HG03025 (cell line): ENCODE measurements at regions not wholly inside any gene's neighbourhood (a gene's known extent, or its start where the extent isn't known, plus 50 kb on each side); places are given as distances from the start of the nearest gene placed in this dataset.
A peak's percentile ranks its signal among the peaks of the same experiment; 100 is the strongest.
"Not testable (repeated sequence)": the region's sequence is repeated elsewhere in the genome, so short reads cannot be mapped to it uniquely, and the experiment has no call there.

Experiments
- ATAC-seq: cut with Tn5 transposase; IDR thresholded peaks from one replicate; pipeline ENCODE4 v1.9.1; 2021; ENCODE audit warnings: mild to moderate bottlenecking, moderate library complexity; ENCODE audit not compliant: unreplicated experiment, low FRiP score

- ATAC-seq = no peak
Observed at GRCh38 chr9:124124729-124125650, 113.4 kb downstream of the LHX2 start.

- ATAC-seq = no peak
Observed at GRCh38 chr9:124125651-124125977, 114.0 kb downstream of the LHX2 start.

DNA sequence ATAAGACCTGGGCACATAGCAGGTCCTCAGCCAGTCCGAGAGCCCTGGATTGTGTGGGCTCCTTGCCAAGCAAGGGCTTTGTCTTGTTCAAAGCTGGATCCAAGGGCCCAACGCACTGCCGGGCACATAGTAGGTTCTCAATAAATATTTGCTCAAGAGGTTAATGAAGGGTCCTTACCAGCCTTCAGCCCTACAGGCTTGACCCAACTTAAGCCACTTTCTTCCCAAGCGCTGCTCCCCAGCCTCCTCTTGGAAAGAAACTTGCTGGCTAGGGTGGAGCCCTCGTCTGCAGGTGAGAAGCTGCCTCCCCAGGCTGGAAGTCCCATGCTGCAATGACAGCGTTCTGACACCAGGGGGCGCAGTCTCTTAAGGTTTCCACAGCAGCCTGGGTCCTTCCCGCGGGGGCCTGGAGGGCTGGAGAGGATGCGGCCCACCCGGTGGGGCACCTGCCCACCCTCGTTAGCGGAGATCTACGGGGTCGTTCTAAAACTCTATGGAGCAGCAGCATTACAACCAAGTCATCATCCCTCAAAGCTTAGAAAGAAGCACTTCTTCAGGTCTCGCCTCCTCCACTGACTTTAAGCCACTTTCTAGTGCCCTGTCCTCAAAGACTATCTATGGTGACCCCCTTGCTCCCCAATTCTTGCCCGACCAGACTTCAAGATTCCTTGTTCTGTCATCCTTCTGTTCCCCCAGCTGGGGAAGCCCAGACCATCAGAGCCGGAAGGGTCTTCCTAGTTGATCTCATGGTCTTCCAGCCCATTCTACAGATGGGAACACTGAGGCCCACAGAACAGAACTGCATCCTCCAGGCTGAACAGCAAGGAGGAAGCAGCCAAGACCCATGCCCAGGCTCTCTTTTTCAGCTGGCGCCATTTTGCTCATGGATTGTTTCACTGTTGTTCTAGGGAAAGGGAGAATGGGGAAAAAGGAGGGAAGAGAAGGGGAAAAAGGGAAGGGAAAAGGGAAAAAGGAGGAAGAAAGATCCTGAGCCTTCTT lies 115.4 kb downstream of the LHX2 start:
- no peak for ATAC-seq

GRCh38 chr9:124128568-124129166 lies 117.1 kb downstream of the LHX2 start:
- no peak for ATAC-seq

DNA sequence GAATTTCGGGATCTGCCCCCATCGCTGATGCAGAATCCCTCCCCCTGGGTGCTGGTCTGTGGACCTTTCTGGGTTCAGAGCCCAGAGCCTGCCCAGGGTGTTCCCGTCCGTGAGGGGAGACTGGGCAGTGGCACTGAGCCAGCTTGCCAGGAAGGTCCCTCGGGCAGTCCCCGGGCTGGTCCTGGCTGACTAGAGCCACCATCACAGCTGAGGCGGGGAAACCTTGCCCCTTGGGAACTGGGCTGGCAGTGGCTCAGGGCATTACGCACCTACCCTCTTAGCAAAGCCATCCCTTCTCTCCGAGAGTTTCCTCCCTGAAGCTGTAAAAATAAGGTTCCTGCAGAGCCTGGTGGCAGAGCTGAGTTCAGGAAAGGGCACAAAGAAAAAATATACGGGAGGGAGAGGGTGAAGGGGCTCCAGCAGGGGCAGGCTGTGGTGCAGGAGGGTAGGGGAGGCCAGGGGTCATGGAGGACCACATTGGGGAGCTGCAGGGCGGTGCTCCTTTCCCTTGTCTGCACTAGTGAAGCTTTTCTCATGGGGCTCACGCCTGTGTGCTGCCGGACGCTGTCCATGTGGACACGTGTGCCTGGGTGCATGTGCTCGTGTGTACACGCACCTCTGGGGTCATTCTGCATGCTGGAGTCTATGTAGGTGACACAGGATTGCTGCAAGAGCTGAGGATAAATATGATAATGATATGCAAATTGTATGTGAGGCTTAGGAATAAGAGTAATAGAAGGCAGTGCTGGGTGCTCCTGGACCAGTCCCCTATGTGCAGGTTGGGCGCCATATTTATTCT lies 118.9 kb downstream of the LHX2 start:
- ATAC-seq = no peak

DNA sequence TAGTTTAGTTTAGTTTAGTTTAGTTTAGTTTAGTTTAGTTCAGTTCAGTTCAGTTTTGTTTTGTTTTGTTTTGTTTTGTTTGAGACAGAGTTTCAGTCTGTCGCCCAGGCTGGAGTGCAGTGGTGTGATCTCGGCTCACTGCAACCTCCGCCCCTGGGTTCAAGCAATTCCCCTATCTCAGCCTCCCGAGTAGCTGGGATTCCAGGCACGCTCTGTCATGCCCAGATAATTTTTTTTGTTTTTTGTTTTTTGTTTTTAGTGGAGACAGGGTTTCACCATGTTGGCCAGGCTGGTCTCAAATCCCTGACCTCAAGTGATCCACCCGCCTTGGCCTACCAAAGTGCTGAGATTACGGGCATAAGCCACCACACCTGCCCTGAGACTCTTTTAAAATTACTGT lies 120.0 kb downstream of the LHX2 start:
- not testable (repeated sequence) for ATAC-seq

DNA sequence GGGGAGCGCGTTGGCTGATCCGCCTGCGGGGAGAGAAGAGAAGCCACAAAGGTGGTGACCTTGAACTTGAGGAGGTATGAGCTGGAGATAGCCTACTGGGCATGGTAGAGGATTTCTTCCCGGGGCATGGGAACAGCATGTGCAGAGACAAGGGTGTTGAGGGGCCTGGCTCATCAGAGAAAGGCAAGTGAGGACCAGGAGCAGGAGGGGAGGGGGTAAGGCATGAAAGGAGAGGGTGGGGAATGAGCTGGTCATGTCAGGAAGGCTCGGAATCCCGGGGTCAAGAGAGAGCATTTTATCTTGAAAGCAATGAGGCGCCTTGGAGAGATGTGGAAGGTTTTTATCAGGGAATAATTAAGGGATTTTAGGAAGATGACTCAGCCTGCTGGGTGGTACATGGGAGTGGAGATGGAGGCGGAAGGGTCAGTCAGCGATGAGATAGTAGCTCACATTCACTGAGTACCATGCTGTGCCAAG lies 121.1 kb downstream of the LHX2 start:
- no peak for ATAC-seq

GRCh38 chr9:124133727-124134126 lies 122.2 kb downstream of the LHX2 start:
- ATAC-seq = no peak

GRCh38 chr9:124134526-124134925 lies 123.0 kb downstream of the LHX2 start:
- ATAC-seq = no peak

DNA sequence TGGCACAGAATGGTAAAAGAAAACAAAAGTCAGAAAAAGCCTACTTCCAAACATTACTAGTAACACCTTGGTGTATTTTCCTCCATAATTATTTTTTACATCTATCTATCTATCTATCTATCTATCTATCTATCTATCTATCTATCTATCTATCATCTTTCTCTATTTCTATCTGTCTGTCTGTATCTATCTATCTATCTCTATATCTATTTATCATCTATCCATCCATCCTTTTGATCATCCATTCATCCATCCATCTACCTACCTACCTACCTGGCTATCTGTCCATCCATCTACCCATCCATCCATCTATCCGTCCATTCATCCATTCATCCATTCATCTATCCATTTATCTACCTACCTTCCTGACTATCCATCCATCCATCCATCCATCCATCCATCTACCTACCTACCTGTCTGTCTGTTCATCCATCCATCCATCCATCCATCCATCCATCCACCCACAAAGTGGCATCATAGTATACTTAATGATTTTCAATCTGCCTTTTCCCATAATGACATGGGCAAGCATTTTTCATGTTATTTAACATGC lies 121.9 kb upstream of the NEK6 start:
- no peak for ATAC-seq

DNA sequence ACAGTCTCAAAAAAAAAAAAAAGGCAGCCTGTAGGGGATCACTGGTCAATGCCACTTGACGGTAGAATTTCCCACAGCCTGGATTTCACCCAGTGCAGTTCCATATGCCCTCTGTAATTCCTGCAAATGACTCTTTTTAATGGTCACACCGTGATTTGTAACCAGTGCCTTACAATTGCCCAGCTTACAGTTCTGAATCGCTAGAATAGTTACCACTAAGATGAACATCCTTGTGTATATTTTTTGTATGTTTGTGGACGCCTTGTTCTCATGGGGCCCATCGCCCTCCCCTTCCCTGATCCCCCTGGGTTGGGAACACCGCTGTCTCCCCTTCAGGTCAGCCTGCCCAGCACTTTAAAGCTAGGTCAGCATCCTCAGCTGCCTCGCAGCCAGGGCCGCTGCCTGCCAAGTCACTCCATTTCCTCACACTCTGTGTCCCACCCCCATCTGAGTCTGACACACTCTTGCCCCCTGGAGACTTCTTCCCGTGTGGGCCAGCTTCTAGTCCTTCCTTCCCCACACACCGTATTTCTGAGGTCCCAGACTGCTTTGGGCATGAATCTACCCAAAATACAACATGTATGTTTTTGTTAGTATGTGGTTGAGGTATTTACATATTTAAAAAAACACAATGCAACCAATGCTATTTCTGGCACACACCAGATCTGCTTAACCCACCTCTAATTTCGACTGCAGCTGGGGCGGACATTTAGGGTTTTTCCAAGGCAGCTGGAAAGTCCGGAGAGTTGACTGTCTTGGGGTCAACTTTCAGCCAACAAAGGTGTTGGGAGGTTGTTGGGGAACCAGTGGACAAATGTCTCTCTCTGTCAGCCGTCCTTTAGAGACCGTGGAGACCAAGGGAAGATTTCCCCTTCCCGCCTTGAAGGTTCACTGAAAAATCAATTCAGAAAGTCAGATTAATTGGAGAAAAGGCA lies 120.5 kb upstream of the NEK6 start:
- peak; percentile 67 for ATAC-seq

GRCh38 chr9:124137944-124138335 lies 119.8 kb upstream of the NEK6 start:
- peak; percentile 8 for ATAC-seq

GRCh38 chr9:124139001-124139400 lies 118.7 kb upstream of the NEK6 start:
- ATAC-seq = no peak

DNA sequence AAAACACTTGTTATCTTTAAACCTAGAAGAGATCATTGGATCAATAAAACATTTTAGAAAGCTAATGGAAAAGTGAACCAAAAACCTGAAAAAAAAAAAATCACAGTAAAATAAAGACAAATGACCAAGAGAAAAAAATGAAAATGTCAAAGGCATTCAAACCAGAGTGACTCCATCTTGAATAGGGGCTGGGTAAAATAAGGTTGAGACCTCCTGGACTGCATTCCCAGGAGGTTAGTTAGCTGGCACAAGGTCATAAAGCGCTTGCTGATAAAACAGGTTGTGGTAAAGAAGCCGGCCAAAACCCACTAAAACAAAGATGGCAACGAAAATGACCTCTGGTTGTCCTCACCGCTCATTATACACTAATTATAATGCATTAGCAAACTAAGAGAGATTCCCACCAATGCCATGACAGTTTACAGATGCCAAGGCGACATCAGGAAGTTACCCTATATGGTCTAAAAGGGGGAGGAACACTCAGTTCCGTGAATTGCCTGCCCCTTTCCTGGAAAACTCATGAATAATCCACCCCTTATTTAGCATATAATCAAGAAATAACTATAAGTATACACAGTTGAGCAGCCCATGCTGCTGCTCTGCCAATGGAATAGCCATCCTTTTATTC lies 116.7 kb upstream of the NEK6 start:
- ATAC-seq = no peak

DNA sequence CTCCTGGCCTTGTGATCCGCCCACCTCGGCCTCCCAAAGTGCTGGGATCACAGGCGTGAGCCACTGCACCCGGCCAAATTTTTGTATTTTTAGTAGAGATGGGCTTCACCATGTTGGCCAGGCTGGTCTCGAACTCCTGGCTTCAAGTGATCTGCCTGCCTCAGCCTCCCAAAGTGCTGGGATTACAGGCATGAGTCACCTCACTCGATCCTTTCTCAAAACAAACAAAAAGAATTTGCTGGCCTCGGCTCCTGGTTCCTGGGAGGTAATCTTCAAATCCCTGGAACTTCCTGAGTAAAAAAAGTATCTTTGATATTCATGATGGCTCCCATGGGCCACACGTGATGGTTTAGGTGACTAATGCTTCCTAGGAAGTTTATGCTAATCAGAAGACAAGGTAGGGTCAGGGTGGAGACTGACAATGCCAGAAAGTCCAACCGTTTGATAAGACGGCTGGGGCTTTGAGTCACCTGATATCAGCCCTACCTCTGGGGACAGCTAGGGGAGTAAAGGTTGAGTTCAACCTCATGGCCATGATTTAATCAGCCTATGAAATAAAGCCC lies 113.1 kb upstream of the NEK6 start:
- ATAC-seq = not testable (repeated sequence)

DNA sequence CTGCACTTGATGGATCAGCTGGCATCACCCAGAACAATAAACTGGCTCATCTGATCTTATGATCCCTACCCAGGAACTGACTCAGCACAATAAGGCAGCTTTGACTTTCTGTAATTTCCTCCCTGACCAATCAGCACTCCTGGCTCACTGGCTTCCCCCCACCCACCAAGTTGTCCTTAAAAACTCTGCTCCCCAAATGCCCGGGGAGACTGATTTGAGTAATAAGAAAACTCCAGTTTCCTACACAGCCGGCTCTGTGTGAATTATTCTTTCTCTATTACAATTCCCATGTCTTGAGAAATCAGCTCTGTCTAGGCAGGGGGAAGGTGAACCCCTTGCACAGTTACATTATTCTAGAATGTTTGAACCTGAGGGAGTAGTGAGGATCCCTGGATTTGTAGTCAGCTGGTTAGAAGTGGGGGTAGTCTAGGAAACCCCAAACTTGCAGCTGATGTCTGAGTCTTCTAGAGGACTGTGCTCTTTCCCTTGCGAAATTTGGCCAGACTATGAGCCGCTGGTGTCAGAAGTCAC lies 111.7 kb upstream of the NEK6 start:
- no peak for ATAC-seq

DNA sequence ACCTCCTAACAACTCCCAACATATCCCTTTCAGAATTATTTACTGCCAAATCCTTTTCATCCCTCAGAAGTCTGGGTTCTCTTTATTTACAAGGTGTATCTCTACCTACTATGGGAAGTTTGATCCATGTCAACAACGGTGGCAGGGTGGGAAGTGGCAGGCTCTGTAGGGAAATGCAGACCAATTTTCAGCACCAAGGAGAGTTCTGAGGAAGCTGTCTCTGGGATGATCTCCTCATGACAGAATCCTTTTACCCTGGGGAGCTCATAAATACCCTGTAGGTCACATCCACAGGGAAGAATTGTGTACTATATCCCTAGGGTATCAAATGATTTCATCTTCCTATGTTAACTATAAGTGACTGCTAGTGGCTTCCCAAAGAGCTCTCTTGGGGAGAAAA lies 107.8 kb upstream of the NEK6 start:
- ATAC-seq = no peak
